D721Med (cell line): ENCODE measurements at regions not wholly inside any gene's neighbourhood (a gene's known extent, or its start where the extent isn't known, plus 50 kb on each side); places are given as distances from the start of the nearest gene placed in this dataset.

Source experiments
- DNase-seq: peaks from one replicate; pipeline ENCODE4 v3.0.0; 2011; ENCODE audit warnings: low spot score; ENCODE audit not compliant: insufficient read length
- FAIRE-seq: peaks from 2 replicates; lab custom pipeline; 2011; peaks lifted over from hg19 to GRCh38; lab: Jason Lieb, UNC
- CTCF ChIP-seq: IDR thresholded peaks from 2 replicates; pipeline ENCODE4 v1.5.1; 2012; ENCODE audit warnings: mild to moderate bottlenecking, control low read depth; ENCODE audit not compliant: insufficient read depth; ENCODE audit errors: missing control alignments

DNA sequence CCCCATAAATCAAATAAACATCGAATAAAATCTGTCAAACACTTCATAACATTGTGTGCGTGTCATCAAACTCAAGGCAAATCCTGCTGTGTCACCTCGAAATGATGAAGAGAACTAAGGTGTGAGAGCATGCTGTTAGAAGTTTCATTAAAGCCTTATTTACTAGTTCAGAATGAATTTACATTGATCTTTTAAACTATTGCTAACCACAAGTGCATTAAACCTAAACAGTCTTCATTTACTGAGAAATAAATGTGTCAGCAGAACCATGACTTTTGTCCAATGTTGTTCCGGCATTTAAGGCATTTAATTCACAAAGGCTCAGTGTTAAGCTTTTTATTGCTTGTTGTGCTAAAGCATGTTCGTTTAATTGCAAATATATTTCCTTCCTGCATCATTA is 474.4 kb downstream of the SETD4 start:
- FAIRE-seq (no peak), DNase-seq (no peak)
- TF ChIP-seq CTCF: no peak

GRCh38 chr21:35585155-35585554 is 475.2 kb downstream of the SETD4 start:
- no peak for TF ChIP-seq CTCF
- DNase-seq: no peak
- FAIRE-seq: no peak

GRCh38 chr21:35583566-35584216 is 476.6 kb downstream of the SETD4 start:
- DNase-seq (no peak), FAIRE-seq (no peak)
- TF ChIP-seq CTCF: no peak

- TF ChIP-seq CTCF: no peak
- no peak for DNase-seq
- FAIRE-seq: no peak
These were observed 477.6 kb downstream of the SETD4 start for GRCh38 chr21:35582731-35583130.

DNA sequence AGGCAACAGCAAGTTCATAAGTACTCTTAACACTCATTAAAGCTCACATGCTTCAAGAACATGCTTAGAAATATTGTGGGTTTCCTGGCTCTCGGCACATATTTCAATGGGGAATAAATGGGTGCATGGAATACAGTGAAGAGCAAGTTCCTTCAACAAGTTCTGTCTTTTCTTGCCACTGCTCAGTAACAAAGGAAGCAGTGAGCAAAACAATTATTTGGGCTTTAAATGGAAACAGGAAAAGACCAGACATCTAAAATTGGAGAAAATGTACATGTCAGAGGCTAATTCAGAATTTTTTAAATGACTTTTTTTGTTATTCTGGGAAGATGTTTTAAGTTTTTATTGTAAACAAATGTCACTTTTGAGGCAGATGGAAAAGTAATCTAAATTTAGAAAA is 478.7 kb downstream of the SETD4 start:
- no peak for FAIRE-seq
- no peak for TF ChIP-seq CTCF
- DNase-seq: no peak

- no peak for DNase-seq
- TF ChIP-seq CTCF: no peak
- no peak for FAIRE-seq
These were observed 480.6 kb downstream of the SETD4 start for GRCh38 chr21:35579520-35580293.
